ENCODE measurements at regions not wholly inside any gene's neighbourhood (a gene's known extent, or its start where the extent isn't known, plus 50 kb on each side); places are given as distances from the start of the nearest gene placed in this dataset.
"Not testable (repeated sequence)": the region's sequence is repeated elsewhere in the genome, so short reads cannot be mapped to it uniquely, and the experiment has no call there.

GRCh38 chr6:144786825-144787224, 501.7 kb downstream of the UTRN start:
- H3K79me2 ChIP-seq (ENCODE audit: low read length), result no peaks in the 10 kb centered on the region
- H3K4me1 ChIP-seq (ENCODE audit: low read length), result no peaks in the 10 kb centered on the region
- no peak overlapping the region for H3K9ac ChIP-seq (ENCODE audit: low read length)
- H3K4me2 ChIP-seq (ENCODE audit: low read depth, low read length, poor library complexity, severe bottlenecking), result no peak overlapping the region
- no peak overlapping the region for H2AFZ ChIP-seq (ENCODE audit: low read length)
- H3K36me3 ChIP-seq (ENCODE audit: insufficient read depth, low read length), result no peaks in the 10 kb centered on the region
- no peak for DNase-seq
- H3K27ac ChIP-seq (ENCODE audit: low read length), result no peak overlapping the region
- H3K9me3 ChIP-seq (ENCODE audit: low read length), result no peaks in the 10 kb centered on the region
- no peaks in the 10 kb centered on the region for H3K9me2 ChIP-seq (replicated peaks; ENCODE audit: insufficient read depth, low read length)
- no peaks in the 10 kb centered on the region for H3K27me3 ChIP-seq (ENCODE audit: low read length)
- no peaks in the 10 kb centered on the region for H4K20me1 ChIP-seq (ENCODE audit: insufficient read depth, low read depth, low read length)
- no peak overlapping the region for H3K4me3 ChIP-seq (ENCODE audit: low read length)

GRCh38 chr6:144793744-144794143, 508.6 kb downstream of the UTRN start:
- Histone ChIP-seq H3K4me1 (ENCODE audit: low read length) (no peaks in the 10 kb centered on the region), H2AFZ (ENCODE audit: low read length) (no peak overlapping the region), H3K27ac (ENCODE audit: low read length) (no peak overlapping the region), H3K9ac (ENCODE audit: low read length) (no peak overlapping the region), H4K20me1 (ENCODE audit: insufficient read depth, low read depth, low read length) (no peaks in the 10 kb centered on the region), H3K4me3 (ENCODE audit: low read length) (no peak overlapping the region), H3K4me2 (ENCODE audit: low read depth, low read length, poor library complexity, severe bottlenecking) (no peak overlapping the region), H3K36me3 (ENCODE audit: insufficient read depth, low read length) (no peaks in the 10 kb centered on the region), H3K79me2 (ENCODE audit: low read length) (no peaks in the 10 kb centered on the region), H3K9me2 (replicated peaks; ENCODE audit: insufficient read depth, low read length) (no peaks in the 10 kb centered on the region), H3K9me3 (ENCODE audit: low read length) (no peaks in the 10 kb centered on the region), H3K27me3 (ENCODE audit: low read length) (no peaks in the 10 kb centered on the region)
- DNase-seq, result no peak

GRCh38 chr6:144795022-144795421, 509.9 kb downstream of the UTRN start:
- not testable (repeated sequence) for H3K27ac ChIP-seq (ENCODE audit: low read length); H3K4me3 ChIP-seq (ENCODE audit: low read length); H3K27me3 ChIP-seq (ENCODE audit: low read length); H3K4me2 ChIP-seq (ENCODE audit: low read depth, low read length, poor library complexity, severe bottlenecking); DNase-seq; H3K4me1 ChIP-seq (ENCODE audit: low read length); H3K36me3 ChIP-seq (ENCODE audit: insufficient read depth, low read length); H3K9ac ChIP-seq (ENCODE audit: low read length); H3K9me2 ChIP-seq (replicated peaks; ENCODE audit: insufficient read depth, low read length); H3K79me2 ChIP-seq (ENCODE audit: low read length); H4K20me1 ChIP-seq (ENCODE audit: insufficient read depth, low read depth, low read length); H3K9me3 ChIP-seq (ENCODE audit: low read length); H2AFZ ChIP-seq (ENCODE audit: low read length)

- H3K27ac ChIP-seq (ENCODE audit: low read length), result no peak overlapping the region
- no peaks in the 10 kb centered on the region for H4K20me1 ChIP-seq (ENCODE audit: insufficient read depth, low read depth, low read length)
- H3K9ac ChIP-seq (ENCODE audit: low read length), result no peak overlapping the region
- no peaks in the 10 kb centered on the region for H3K4me1 ChIP-seq (ENCODE audit: low read length)
- H3K9me2 ChIP-seq (replicated peaks; ENCODE audit: insufficient read depth, low read length), result no peaks in the 10 kb centered on the region
- H3K27me3 ChIP-seq (ENCODE audit: low read length), result no peaks in the 10 kb centered on the region
- H3K79me2 ChIP-seq (ENCODE audit: low read length), result no peaks in the 10 kb centered on the region
- H3K4me2 ChIP-seq (ENCODE audit: low read depth, low read length, poor library complexity, severe bottlenecking), result no peak overlapping the region
- no peak for DNase-seq
- no peaks in the 10 kb centered on the region for H3K9me3 ChIP-seq (ENCODE audit: low read length)
- H3K36me3 ChIP-seq (ENCODE audit: insufficient read depth, low read length), result no peaks in the 10 kb centered on the region
- no peak overlapping the region for H2AFZ ChIP-seq (ENCODE audit: low read length)
- no peak overlapping the region for H3K4me3 ChIP-seq (ENCODE audit: low read length)
Observed at GRCh38 chr6:144796070-144796469, 510.9 kb downstream of the UTRN start.

GRCh38 chr6:144797881-144798589, 512.9 kb downstream of the UTRN start:
- no peak overlapping the region for H3K4me3 ChIP-seq (ENCODE audit: low read length)
- no peaks in the 10 kb centered on the region for H3K79me2 ChIP-seq (ENCODE audit: low read length)
- DNase-seq, result no peak
- H4K20me1 ChIP-seq (ENCODE audit: insufficient read depth, low read depth, low read length), result no peaks in the 10 kb centered on the region
- no peaks in the 10 kb centered on the region for H3K4me1 ChIP-seq (ENCODE audit: low read length)
- H3K36me3 ChIP-seq (ENCODE audit: insufficient read depth, low read length), result no peaks in the 10 kb centered on the region
- H3K9ac ChIP-seq (ENCODE audit: low read length), result no peak overlapping the region
- no peaks in the 10 kb centered on the region for H3K9me3 ChIP-seq (ENCODE audit: low read length)
- H3K27ac ChIP-seq (ENCODE audit: low read length), result no peak overlapping the region
- H3K27me3 ChIP-seq (ENCODE audit: low read length), result no peaks in the 10 kb centered on the region
- H3K9me2 ChIP-seq (replicated peaks; ENCODE audit: insufficient read depth, low read length), result no peaks in the 10 kb centered on the region
- no peak overlapping the region for H3K4me2 ChIP-seq (ENCODE audit: low read depth, low read length, poor library complexity, severe bottlenecking)
- H2AFZ ChIP-seq (ENCODE audit: low read length), result no peak overlapping the region

- H3K79me2 ChIP-seq (ENCODE audit: low read length), result no peaks in the 10 kb centered on the region
- H3K27ac ChIP-seq (ENCODE audit: low read length), result no peak overlapping the region
- H4K20me1 ChIP-seq (ENCODE audit: insufficient read depth, low read depth, low read length), result no peaks in the 10 kb centered on the region
- H3K4me3 ChIP-seq (ENCODE audit: low read length), result no peak overlapping the region
- no peak overlapping the region for H2AFZ ChIP-seq (ENCODE audit: low read length)
- no peaks in the 10 kb centered on the region for H3K9me2 ChIP-seq (replicated peaks; ENCODE audit: insufficient read depth, low read length)
- H3K9me3 ChIP-seq (ENCODE audit: low read length), result no peaks in the 10 kb centered on the region
- no peaks in the 10 kb centered on the region for H3K27me3 ChIP-seq (ENCODE audit: low read length)
- H3K36me3 ChIP-seq (ENCODE audit: insufficient read depth, low read length), result no peaks in the 10 kb centered on the region
- H3K4me2 ChIP-seq (ENCODE audit: low read depth, low read length, poor library complexity, severe bottlenecking), result no peak overlapping the region
- H3K9ac ChIP-seq (ENCODE audit: low read length), result no peak overlapping the region
- H3K4me1 ChIP-seq (ENCODE audit: low read length), result no peaks in the 10 kb centered on the region
- DNase-seq, result no peak
Observed at GRCh38 chr6:144804246-144804790, 519.2 kb downstream of the UTRN start.

- Histone ChIP-seq H3K4me2 (ENCODE audit: low read depth, low read length, poor library complexity, severe bottlenecking) (no peak overlapping the region), H3K27me3 (ENCODE audit: low read length) (no peaks in the 10 kb centered on the region), H3K36me3 (ENCODE audit: insufficient read depth, low read length) (no peaks in the 10 kb centered on the region), H3K4me1 (ENCODE audit: low read length) (no peaks in the 10 kb centered on the region), H3K4me3 (ENCODE audit: low read length) (no peak overlapping the region), H3K9ac (ENCODE audit: low read length) (no peak overlapping the region), H4K20me1 (ENCODE audit: insufficient read depth, low read depth, low read length) (no peaks in the 10 kb centered on the region), H2AFZ (ENCODE audit: low read length) (no peak overlapping the region), H3K9me3 (ENCODE audit: low read length) (no peaks in the 10 kb centered on the region), H3K9me2 (replicated peaks; ENCODE audit: insufficient read depth, low read length) (no peaks in the 10 kb centered on the region), H3K79me2 (ENCODE audit: low read length) (no peaks in the 10 kb centered on the region), H3K27ac (ENCODE audit: low read length) (no peak overlapping the region)
- no peak for DNase-seq
Observed at GRCh38 chr6:144805049-144805448, 519.9 kb downstream of the UTRN start.

- Histone ChIP-seq H3K79me2 (ENCODE audit: low read length) (no peaks in the 10 kb centered on the region), H3K36me3 (ENCODE audit: insufficient read depth, low read length) (no peaks in the 10 kb centered on the region), H3K27ac (ENCODE audit: low read length) (no peak overlapping the region), H3K9ac (ENCODE audit: low read length) (no peak overlapping the region), H3K4me3 (ENCODE audit: low read length) (no peak overlapping the region), H2AFZ (ENCODE audit: low read length) (no peak overlapping the region), H3K9me3 (ENCODE audit: low read length) (no peaks in the 10 kb centered on the region), H3K4me1 (ENCODE audit: low read length) (no peaks in the 10 kb centered on the region), H4K20me1 (ENCODE audit: insufficient read depth, low read depth, low read length) (no peaks in the 10 kb centered on the region), H3K9me2 (replicated peaks; ENCODE audit: insufficient read depth, low read length) (no peaks in the 10 kb centered on the region), H3K27me3 (ENCODE audit: low read length) (no peaks in the 10 kb centered on the region), H3K4me2 (ENCODE audit: low read depth, low read length, poor library complexity, severe bottlenecking) (no peak overlapping the region)
- no peak for DNase-seq
Observed at GRCh38 chr6:144806222-144806621, 521.1 kb downstream of the UTRN start.
